Right ventricle myocardium inferior (tissue), 1 donor: ENCODE measurements at regions not wholly inside any gene's neighbourhood (a gene's known extent, or its start where the extent isn't known, plus 50 kb on each side); places are given as distances from the start of the nearest gene placed in this dataset.

Experiments
- ATAC-seq: fragments of 200-7000 bp; cut with Tn5 transposase; one replicate; pipeline ENCODE4 v1.9.1; 2020; ENCODE audit warnings: mild to moderate bottlenecking, moderate library complexity
- DNase-seq: peaks from one replicate; pipeline ENCODE4 v3.0.0; 2021; ENCODE audit errors: missing footprints
- intact Hi-C: fragments of 100-400 bp; cut with DNase I; formaldehyde crosslinking; loops from one replicate; pipeline ENCODE4 v1.11.0; 2022
- donor health status: DM: no; HTN: yes; CAD: no; lungs with severe emphysema.

- ATAC-seq (no peak), DNase-seq (no peak)
- intact Hi-C loops: loop anchor here (10.0 kb wide), 1 partner anchor 89 kb away; the partner anchor contains the start of gene PPP1R3A
These were observed 93.0 kb downstream of the PPP1R3A start for GRCh38 chr7:113825832-113826231.

- DNase-seq (no peak), ATAC-seq (peak; percentile 44)
- intact Hi-C loops: loop anchor here (10.0 kb wide), 1 partner anchor 91 kb away; the partner anchor contains the start of gene PPP1R3A
These were observed 94.5 kb downstream of the PPP1R3A start for GRCh38 chr7:113824117-113824823.

GRCh38 chr7:113819474-113819873, 99.3 kb downstream of the PPP1R3A start:
- DNase-seq: no peak
- intact Hi-C loops: no loop called here
- ATAC-seq: no peak

GRCh38 chr7:113816639-113817038, 102.2 kb downstream of the PPP1R3A start:
- intact Hi-C loops: no loop called here
- DNase-seq: no peak
- ATAC-seq: no peak

- no peak for ATAC-seq
These were observed 105.3 kb downstream of the PPP1R3A start for GRCh38 chr7:113813471-113813870.

GRCh38 chr7:113812591-113813255, 106.1 kb downstream of the PPP1R3A start:
- DNase-seq (no peak), ATAC-seq (no peak)
- intact Hi-C loops: no loop called here

More at GRCh38 chr7:113813471-113813870, 105.3 kb downstream of the PPP1R3A start:
- intact Hi-C loops: no loop called here
- DNase-seq: no peak

GRCh38 chr7:113810080-113810744, 108.6 kb downstream of the PPP1R3A start:
- ATAC-seq (no peak), DNase-seq (no peak)
- intact Hi-C loops: no loop called here

- intact Hi-C loops: no loop called here
- no peak for ATAC-seq
- no peak for DNase-seq
These were observed 109.2 kb downstream of the PPP1R3A start for GRCh38 chr7:113809581-113809980.

- intact Hi-C loops: no loop called here
- ATAC-seq: no peak
- DNase-seq: no peak
These were observed 112.0 kb downstream of the PPP1R3A start for GRCh38 chr7:113806633-113807327.

GRCh38 chr7:113805976-113806375, 112.8 kb downstream of the PPP1R3A start:
- DNase-seq (no peak), ATAC-seq (no peak)
- intact Hi-C loops: no loop called here

GRCh38 chr7:113804475-113805095, 114.2 kb downstream of the PPP1R3A start:
- DNase-seq (no peak), ATAC-seq (no peak)
- intact Hi-C loops: no loop called here

- DNase-seq (no peak), ATAC-seq (no peak)
- intact Hi-C loops: no loop called here
These were observed 117.1 kb downstream of the PPP1R3A start for GRCh38 chr7:113801751-113802150.

GRCh38 chr7:113800826-113801225, 118.0 kb downstream of the PPP1R3A start:
- intact Hi-C loops: no loop called here

GRCh38 chr7:113799896-113800295, 118.9 kb downstream of the PPP1R3A start:
- ATAC-seq: no peak
- DNase-seq: no peak
- intact Hi-C loops: no loop called here

More at GRCh38 chr7:113800826-113801225, 118.0 kb downstream of the PPP1R3A start:
- no peak for ATAC-seq
- DNase-seq: no peak

- ATAC-seq (no peak), DNase-seq (no peak)
- intact Hi-C loops: no loop called here
These were observed 121.3 kb downstream of the PPP1R3A start for GRCh38 chr7:113797420-113798010.

- no peak for DNase-seq
- intact Hi-C loops: no loop called here
- ATAC-seq: no peak
These were observed 122.3 kb downstream of the PPP1R3A start for GRCh38 chr7:113796557-113796956.

- DNase-seq: no peak
- ATAC-seq: no peak
- intact Hi-C loops: no loop called here
These were observed 124.2 kb downstream of the PPP1R3A start for GRCh38 chr7:113794573-113794972.

GRCh38 chr7:113793171-113793570, 125.6 kb downstream of the PPP1R3A start:
- intact Hi-C loops: no loop called here
- ATAC-seq (no peak), DNase-seq (no peak)
